IMR-90 (cell line): ENCODE measurements at regions not wholly inside any gene's neighbourhood (a gene's known extent, or its start where the extent isn't known, plus 50 kb on each side); places are given as distances from the start of the nearest gene placed in this dataset.

Experiments
- ATAC-seq: fragments of 200-7000 bp; cut with Tn5 transposase; 2 replicates; pipeline ENCODE4 v1.9.1; 2020; ENCODE audit warnings: low read depth, mild to moderate bottlenecking, moderate library complexity
- BruUV-seq: library from RNA; stranded (reverse); fragments of 400-500 nt; replicated peaks from 2 replicates; lab custom pipeline; 2021; lab: Mats Ljungman, UMichigan
- CTCF ChIA-PET: fragments of 300-600 bp; formaldehyde crosslinking; extraction: SDS; loops from one replicate; lab custom pipeline; 2021; ENCODE audit warnings: antibody characterized with exemption; lab: Yijun Ruan, JAX
- POLR2A ChIA-PET: fragments of 300-600 bp; sonication (Branson Sonifier 250); formaldehyde crosslinking; loops from one replicate; lab custom pipeline; 2022; ENCODE audit warnings: antibody characterized with exemption; ENCODE audit not compliant: unreplicated experiment; lab: Charles Lee
- DNase-seq: peaks from one replicate; pipeline ENCODE4 v3.0.0; 2013
- H2AFZ ChIP-seq: replicated peaks from 2 replicates; pipeline ENCODE3; 2013; ENCODE audit warnings: low read length, mild to moderate bottlenecking; ENCODE audit not compliant: poor library complexity
- H2AK5ac ChIP-seq: 2 replicates; pipeline ENCODE4 v1.6.1; 2013; ENCODE audit warnings: low read depth, low read length, inconsistent platforms
- H2AK9ac ChIP-seq: replicated peaks from 2 replicates; pipeline ENCODE3; 2013; ENCODE audit warnings: mild to moderate bottlenecking, low read depth, low read length, moderate library complexity; ENCODE audit not compliant: poor library complexity
- H2BK120ac ChIP-seq: 2 replicates; pipeline ENCODE4 v1.6.1; 2013; ENCODE audit warnings: low read depth, low read length, inconsistent platforms
- H2BK15ac ChIP-seq: 3 replicates; pipeline ENCODE4 v1.6.1; 2013; ENCODE audit warnings: low read depth, low read length, inconsistent platforms
- H2BK20ac ChIP-seq: 2 replicates; pipeline ENCODE4 v1.6.1; 2013; ENCODE audit warnings: low read depth, mild to moderate bottlenecking, inconsistent platforms, low read length, moderate library complexity
- H2BK5ac ChIP-seq: 2 replicates; pipeline ENCODE4 v1.6.1; 2013; ENCODE audit warnings: mild to moderate bottlenecking, low read depth, low read length, inconsistent platforms; ENCODE audit not compliant: poor library complexity, severe bottlenecking
- H3K14ac ChIP-seq: replicated peaks from 2 replicates; pipeline ENCODE4 v1.6.1; 2013; ENCODE audit warnings: low read depth, low read length, inconsistent platforms
- H3K18ac ChIP-seq: 2 replicates; pipeline ENCODE4 v1.6.1; 2013; ENCODE audit warnings: low read depth, low read length, control low read depth
- H3K23ac ChIP-seq: 2 replicates; pipeline ENCODE4 v1.6.1; 2013; ENCODE audit warnings: low read depth, low read length, inconsistent platforms
- H3K27ac ChIP-seq: 2 replicates; pipeline ENCODE4 v1.5.1; 2013; ENCODE audit warnings: mild to moderate bottlenecking, control low read depth, low read length; ENCODE audit not compliant: insufficient read depth
- H3K27me3 ChIP-seq: 2 replicates; pipeline ENCODE4 v1.6.1; 2013; ENCODE audit warnings: low read length; ENCODE audit not compliant: control insufficient read depth, insufficient read depth
- H3K36me3 ChIP-seq: 2 replicates; pipeline ENCODE4 v1.6.1; 2013; ENCODE audit warnings: low read length, mixed read lengths; ENCODE audit not compliant: control insufficient read depth, insufficient read depth
- H3K4ac ChIP-seq: 2 replicates; pipeline ENCODE4 v1.6.1; 2013; ENCODE audit warnings: low read depth, low read length, inconsistent platforms
- H3K4me1 ChIP-seq: 2 replicates; pipeline ENCODE4 v1.6.1; 2013; ENCODE audit warnings: low read length, mixed read lengths; ENCODE audit not compliant: control insufficient read depth, insufficient read depth
- H3K4me2 ChIP-seq: 2 replicates; pipeline ENCODE4 v1.6.1; 2013; ENCODE audit warnings: low read depth, mild to moderate bottlenecking, control low read depth, low read length, moderate library complexity
- H3K4me3 ChIP-seq: 2 replicates; pipeline ENCODE4 v1.5.1; 2013; ENCODE audit warnings: low read depth, mild to moderate bottlenecking, control low read depth, low read length, moderate library complexity; ENCODE audit not compliant: insufficient read depth
- H3K56ac ChIP-seq: 2 replicates; pipeline ENCODE4 v1.6.1; 2013; ENCODE audit warnings: low read length, inconsistent platforms; ENCODE audit not compliant: insufficient read depth; ENCODE audit errors: extremely low read depth
- H3K79me1 ChIP-seq, 2 experiments: 2 replicates each; pipeline ENCODE4 v1.6.1; 2013; ENCODE audit warnings: low read length in 2 of 2, inconsistent platforms in 1 of 2, low read depth in 1 of 2
- H3K9ac ChIP-seq: 2 replicates; pipeline ENCODE4 v1.6.1; 2013; ENCODE audit warnings: low read depth, low read length, control low read depth
- H3K9me1 ChIP-seq: 2 replicates; pipeline ENCODE4 v1.6.1; 2013; ENCODE audit warnings: low read length, inconsistent platforms; ENCODE audit not compliant: insufficient read depth
- H3K9me3 ChIP-seq: 2 replicates; pipeline ENCODE4 v1.6.1; 2013; ENCODE audit warnings: low read length; ENCODE audit not compliant: control insufficient read depth, insufficient read depth
- H4K20me1 ChIP-seq: 2 replicates; pipeline ENCODE4 v1.6.1; 2013; ENCODE audit warnings: low read length, inconsistent platforms; ENCODE audit not compliant: insufficient read depth
- H4K5ac ChIP-seq: 2 replicates; pipeline ENCODE4 v1.6.1; 2013; ENCODE audit warnings: mild to moderate bottlenecking, low read depth, low read length, control low read depth
- H4K8ac ChIP-seq, 2 experiments: 2 replicates each; pipeline ENCODE4 v1.6.1; 2013; ENCODE audit warnings: low read depth in 2 of 2, low read length in 2 of 2, control low read depth in 1 of 2, inconsistent platforms in 1 of 2
- H4K91ac ChIP-seq: 2 replicates; pipeline ENCODE4 v1.6.1; 2013; ENCODE audit warnings: low read depth, low read length, inconsistent platforms; ENCODE audit not compliant: insufficient read depth
- BHLHE40 ChIP-seq: fragments of 150-350 bp; IDR thresholded peaks from 2 replicates; pipeline ENCODE4 v1.6.1; 2016; ENCODE audit warnings: mild to moderate bottlenecking, low read depth, low read length
- CHD1 ChIP-seq: IDR thresholded peaks from 2 replicates; pipeline ENCODE4 v1.6.1; 2012; ENCODE audit warnings: low read depth, low read length, improper control_type of control experiment
- MAFK ChIP-seq: IDR thresholded peaks from 2 replicates; pipeline ENCODE4 v1.6.1; 2012; ENCODE audit warnings: low read depth, low read length, improper control_type of control experiment
- WGBS, 2 experiments: methylation state at CpG; one replicate each; pipeline versions ENCODE4 v1.1.5 to v1.1.7; 2013; ENCODE audit warnings: missing lambda C conversion rate in 2 of 2; ENCODE audit not compliant: insufficient read length in 1 of 2; ENCODE audit errors: extremely low coverage in 2 of 2; 5-methylcytosine and 5-hydroxymethylcytosine counted together
- dilution Hi-C: fragments of 300-500 bp; cut with HindIII; formaldehyde crosslinking; loops from one replicate; pipeline ENCODE4 v1.14.3; 2018; ENCODE audit warnings: low sequenced_read_pairs; ENCODE audit not compliant: unreplicated experiment
- in situ Hi-C: fragments of 300-500 bp; cut with MboI; formaldehyde crosslinking; loops from 3 replicates; pipeline ENCODE4 v1.14.3; 2019; ENCODE audit warnings: low sequenced_read_pairs, inconsistent platforms, mixed read lengths
- intact Hi-C: fragments of 100-400 bp; cut with micrococcal nuclease; formaldehyde crosslinking; loops from 2 replicates; pipeline ENCODE4 v1.10.0; 2022
- TF ChIP-seq, protein P1 (sequence below): fragments of 150-350 bp; IDR thresholded peaks from 2 replicates; pipeline ENCODE4 v1.6.1; 2017; ENCODE audit warnings: mild to moderate bottlenecking, antibody characterized with exemption, low read length, low read depth
- TF ChIP-seq, protein P2 (sequence below): fragments of 150-350 bp; IDR thresholded peaks from 2 replicates; pipeline ENCODE4 v1.6.1; 2016; ENCODE audit warnings: low read depth, mild to moderate bottlenecking, low read length, moderate library complexity, borderline replicate concordance

DNA sequence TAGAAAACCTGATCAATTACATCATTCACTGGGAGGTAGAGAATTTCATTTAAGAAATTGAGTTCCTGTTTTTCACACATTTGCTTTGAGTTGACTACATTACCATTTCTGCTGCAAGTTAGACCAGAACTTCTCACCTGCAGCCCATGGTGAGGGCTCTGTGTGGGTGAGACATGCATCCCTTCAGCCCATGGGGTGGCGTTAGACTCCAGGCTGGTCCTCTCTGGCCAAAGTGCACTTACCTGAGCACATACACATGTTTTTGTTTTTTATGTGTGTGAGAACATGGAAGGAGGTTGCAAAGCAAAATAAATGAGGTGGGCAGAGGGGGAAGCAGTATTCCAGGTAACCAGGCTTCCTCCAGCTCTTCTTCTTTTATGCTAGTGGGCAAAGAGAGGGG lies 470.2 kb downstream of the PMP22 start:
- Histone ChIP-seq H3K36me3 (no peaks in the 10 kb centered on the region), H3K4me1 (peaks cover 7% of the 10 kb centered on the region), H2AFZ (no peak overlapping the region), H2BK20ac (peak overlapping the region; percentile 20; the same call in 1 of the 2 replicates), H2AK5ac (no peak overlapping the region; the same call in 1 of the 2 replicates), H4K8ac (no peak overlapping the region; a peak in 1 of 4 replicates), H3K27me3 (no peaks in the 10 kb centered on the region), H2BK120ac (peak overlapping the region; percentile 33; the same call in 1 of the 2 replicates), H3K9me1 (peaks cover 9% of the 10 kb centered on the region), H3K4ac (no peak overlapping the region), H3K27ac (no peak overlapping the region), H2AK9ac (no peak overlapping the region), H4K91ac (peak overlapping the region; percentile 16; the same call in 1 of the 2 replicates), H3K9ac (no peak overlapping the region), H2BK15ac (no peak overlapping the region; the same call in 2 of the 3 replicates), H3K14ac (no peak overlapping the region), H4K20me1 (no peaks in the 10 kb centered on the region), H3K18ac (no peak overlapping the region), H3K9me3 (no peaks in the 10 kb centered on the region), H2BK5ac (no peak overlapping the region), H3K56ac (no peak overlapping the region), H3K23ac (no peak overlapping the region), H3K4me2 (no peak overlapping the region), H3K79me1 (no peaks in the 10 kb centered on the region), H4K5ac (no peak overlapping the region), H3K4me3 (no peak overlapping the region)
- BruUV-seq, result no TSS peak
- CTCF ChIA-PET, result no interaction called here
- intact Hi-C loops, result loop anchor here (5.0 kb wide), 1 partner anchor 37 kb away; no protein-coding TSS in a partner anchor
- TF ChIP-seq BHLHE40 (no peak), CHD1 (no peak), MAFK (no peak)
- TF ChIP-seq, protein P1, sequence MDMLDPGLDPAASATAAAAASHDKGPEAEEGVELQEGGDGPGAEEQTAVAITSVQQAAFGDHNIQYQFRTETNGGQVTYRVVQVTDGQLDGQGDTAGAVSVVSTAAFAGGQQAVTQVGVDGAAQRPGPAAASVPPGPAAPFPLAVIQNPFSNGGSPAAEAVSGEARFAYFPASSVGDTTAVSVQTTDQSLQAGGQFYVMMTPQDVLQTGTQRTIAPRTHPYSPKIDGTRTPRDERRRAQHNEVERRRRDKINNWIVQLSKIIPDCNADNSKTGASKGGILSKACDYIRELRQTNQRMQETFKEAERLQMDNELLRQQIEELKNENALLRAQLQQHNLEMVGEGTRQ, result no peak
- TF ChIP-seq, protein P2, sequence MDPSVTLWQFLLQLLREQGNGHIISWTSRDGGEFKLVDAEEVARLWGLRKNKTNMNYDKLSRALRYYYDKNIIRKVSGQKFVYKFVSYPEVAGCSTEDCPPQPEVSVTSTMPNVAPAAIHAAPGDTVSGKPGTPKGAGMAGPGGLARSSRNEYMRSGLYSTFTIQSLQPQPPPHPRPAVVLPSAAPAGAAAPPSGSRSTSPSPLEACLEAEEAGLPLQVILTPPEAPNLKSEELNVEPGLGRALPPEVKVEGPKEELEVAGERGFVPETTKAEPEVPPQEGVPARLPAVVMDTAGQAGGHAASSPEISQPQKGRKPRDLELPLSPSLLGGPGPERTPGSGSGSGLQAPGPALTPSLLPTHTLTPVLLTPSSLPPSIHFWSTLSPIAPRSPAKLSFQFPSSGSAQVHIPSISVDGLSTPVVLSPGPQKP, result no peak
- ATAC-seq (no peak), DNase-seq (no peak)
- in situ Hi-C loops, result no loop called here
- POLR2A ChIA-PET, result no interaction called here
- no CpG with 5 or more reads among the region's 1 CpG for WGBS, 2 experiments
- dilution Hi-C loops, result no loop called here
